ENCODE measurements at regions not wholly inside any gene's neighbourhood (a gene's known extent, or its start where the extent isn't known, plus 50 kb on each side); places are given as distances from the start of the nearest gene placed in this dataset.
A peak's percentile ranks its signal among the peaks of the same experiment; 100 is the strongest.

DNA sequence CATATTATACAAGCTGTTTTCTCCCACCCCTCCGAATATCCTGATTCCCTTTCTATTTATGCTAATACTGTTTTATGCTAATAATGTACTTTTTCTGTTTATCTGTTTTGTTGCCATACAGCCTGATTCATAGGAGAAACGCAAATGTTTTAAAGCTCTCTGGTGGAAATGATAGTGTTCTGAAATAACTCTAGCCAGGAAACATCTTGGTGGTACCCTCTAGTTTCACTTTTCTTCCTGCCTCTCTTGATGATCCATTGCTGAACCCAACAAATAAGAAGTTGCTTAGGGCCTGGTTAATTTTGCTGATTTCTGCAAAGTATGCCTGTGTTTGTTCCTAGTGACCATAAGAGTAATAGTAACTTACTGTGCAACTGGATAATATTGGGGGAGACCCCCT lies 148.4 kb upstream of the KCTD1 start:
- 63% methylated on average over 2 of the region's 2 CpGs for WGBS (ENCODE audit: low lambda C conversion rate, missing lambda C conversion rate)
- no peaks in the 10 kb centered on the region for H4K20me1 ChIP-seq (ENCODE audit: insufficient read depth, poor library complexity, severe bottlenecking)
- TF ChIP-seq, protein P1, sequence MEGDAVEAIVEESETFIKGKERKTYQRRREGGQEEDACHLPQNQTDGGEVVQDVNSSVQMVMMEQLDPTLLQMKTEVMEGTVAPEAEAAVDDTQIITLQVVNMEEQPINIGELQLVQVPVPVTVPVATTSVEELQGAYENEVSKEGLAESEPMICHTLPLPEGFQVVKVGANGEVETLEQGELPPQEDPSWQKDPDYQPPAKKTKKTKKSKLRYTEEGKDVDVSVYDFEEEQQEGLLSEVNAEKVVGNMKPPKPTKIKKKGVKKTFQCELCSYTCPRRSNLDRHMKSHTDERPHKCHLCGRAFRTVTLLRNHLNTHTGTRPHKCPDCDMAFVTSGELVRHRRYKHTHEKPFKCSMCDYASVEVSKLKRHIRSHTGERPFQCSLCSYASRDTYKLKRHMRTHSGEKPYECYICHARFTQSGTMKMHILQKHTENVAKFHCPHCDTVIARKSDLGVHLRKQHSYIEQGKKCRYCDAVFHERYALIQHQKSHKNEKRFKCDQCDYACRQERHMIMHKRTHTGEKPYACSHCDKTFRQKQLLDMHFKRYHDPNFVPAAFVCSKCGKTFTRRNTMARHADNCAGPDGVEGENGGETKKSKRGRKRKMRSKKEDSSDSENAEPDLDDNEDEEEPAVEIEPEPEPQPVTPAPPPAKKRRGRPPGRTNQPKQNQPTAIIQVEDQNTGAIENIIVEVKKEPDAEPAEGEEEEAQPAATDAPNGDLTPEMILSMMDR (IDR thresholded peaks at IDR 0.05; ENCODE audit: poor library complexity): no peak
- TF ChIP-seq EZH2 (IDR thresholded peaks at IDR 0.05; ENCODE audit: borderline replicate concordance): no peak
- no peak for TF ChIP-seq EZH2phosphoT487 (IDR thresholded peaks at IDR 0.05; ENCODE audit: low read depth, severe bottlenecking, unreplicated experiment)
- no peaks in the 10 kb centered on the region for H3K9me3 ChIP-seq (ENCODE audit: low read depth)
- peak overlapping the region; percentile 23 for H3K4me2 ChIP-seq
- no peak for DNase-seq (ENCODE audit: low spot score)
- H3K9me2 ChIP-seq (replicated peaks; ENCODE audit: insufficient read depth): no peaks in the 10 kb centered on the region
- H3K27me3 ChIP-seq: no peaks in the 10 kb centered on the region
- no peaks in the 10 kb centered on the region for H3K4me1 ChIP-seq (ENCODE audit: insufficient read depth)
- peak overlapping the region; percentile 5 for H3K27ac ChIP-seq
- H3K36me3 ChIP-seq (replicated peaks; ENCODE audit: insufficient read depth, low read depth): no peaks in the 10 kb centered on the region
- H2AFZ ChIP-seq: no peak overlapping the region
- no peaks in the 10 kb centered on the region for H3K79me2 ChIP-seq
- no peak overlapping the region for H3K4me3 ChIP-seq

DNA sequence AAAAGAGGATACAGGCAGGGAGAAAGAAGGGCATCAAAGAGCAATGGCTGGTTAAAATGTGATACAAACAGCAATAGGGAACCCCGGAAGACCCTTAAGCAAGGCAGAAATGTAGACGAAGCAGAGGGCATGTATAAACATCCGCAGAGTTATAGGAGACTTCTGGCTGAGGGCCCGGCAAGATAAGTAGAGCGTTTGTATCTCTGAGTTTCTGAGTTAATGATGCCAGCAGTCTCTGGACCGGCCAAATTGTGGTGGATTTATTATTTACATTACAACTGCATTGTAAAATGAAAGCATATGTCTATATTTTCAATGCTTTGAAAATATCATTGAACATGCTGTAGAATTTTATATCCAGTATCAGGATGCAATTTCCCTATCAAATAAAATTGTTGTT lies 148.0 kb upstream of the KCTD1 start:
- no peak for DNase-seq (ENCODE audit: low spot score)
- no peak overlapping the region for H3K4me3 ChIP-seq
- WGBS (ENCODE audit: low lambda C conversion rate, missing lambda C conversion rate): 43% methylated on average over 6 of the region's 6 CpGs

DNA sequence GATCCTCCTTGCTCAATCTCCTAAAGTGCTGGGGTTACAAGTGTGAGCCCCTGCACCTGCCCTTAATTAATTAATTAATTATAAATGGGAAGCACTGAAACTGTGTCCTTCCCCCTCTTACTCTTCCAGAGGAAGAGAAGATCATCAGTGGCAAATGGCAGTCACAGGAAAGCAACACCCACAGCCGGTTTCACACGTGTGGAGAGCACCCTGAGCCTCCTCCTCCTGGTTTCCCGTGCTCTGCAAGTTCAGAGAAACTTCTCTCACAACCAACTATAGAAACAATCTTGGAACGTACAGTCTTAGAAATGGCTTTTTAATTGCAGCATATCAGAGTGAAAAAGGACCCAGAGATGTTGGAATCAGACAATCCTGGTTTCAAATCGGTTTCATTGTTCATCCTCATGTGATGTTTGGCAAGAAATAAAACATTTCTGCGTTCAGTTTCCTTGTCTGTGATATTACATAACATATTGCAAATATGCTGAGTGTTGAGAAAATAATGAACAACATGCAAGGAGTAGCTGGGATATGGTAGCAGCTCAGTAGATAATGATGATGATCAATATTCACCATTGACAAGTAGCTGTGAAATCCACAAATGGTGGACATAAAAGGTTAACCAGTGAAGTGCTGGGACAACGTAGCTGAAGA lies 141.0 kb upstream of the KCTD1 start:
- Histone ChIP-seq H4K20me1 (ENCODE audit: insufficient read depth, poor library complexity, severe bottlenecking) (no peaks in the 10 kb centered on the region), H3K9me3 (ENCODE audit: low read depth) (no peaks in the 10 kb centered on the region), H3K4me3 (no peak overlapping the region), H3K79me2 (no peaks in the 10 kb centered on the region), H3K27ac (no peak overlapping the region), H2AFZ (no peak overlapping the region), H3K36me3 (replicated peaks; ENCODE audit: insufficient read depth, low read depth) (no peaks in the 10 kb centered on the region), H3K4me2 (no peak overlapping the region), H3K27me3 (no peaks in the 10 kb centered on the region), H3K4me1 (ENCODE audit: insufficient read depth) (peaks cover 18% of the 10 kb centered on the region), H3K9me2 (replicated peaks; ENCODE audit: insufficient read depth) (no peaks in the 10 kb centered on the region)
- DNase-seq (ENCODE audit: low spot score): no peak
- TF ChIP-seq EZH2 (IDR thresholded peaks at IDR 0.05; ENCODE audit: borderline replicate concordance) (no peak), EZH2phosphoT487 (IDR thresholded peaks at IDR 0.05; ENCODE audit: low read depth, severe bottlenecking, unreplicated experiment) (no peak)
- TF ChIP-seq, protein P1 (IDR thresholded peaks at IDR 0.05; ENCODE audit: poor library complexity): no peak
- WGBS (ENCODE audit: low lambda C conversion rate, missing lambda C conversion rate): 86% methylated on average over 7 of the region's 7 CpGs

More for the DNA sequence above, 148.0 kb upstream of the KCTD1 start:
- Histone ChIP-seq H3K4me1 (ENCODE audit: insufficient read depth) (no peaks in the 10 kb centered on the region), H3K9me2 (replicated peaks; ENCODE audit: insufficient read depth) (no peaks in the 10 kb centered on the region), H3K4me2 (peak overlapping the region; percentile 23), H3K9me3 (ENCODE audit: low read depth) (no peaks in the 10 kb centered on the region), H3K79me2 (no peaks in the 10 kb centered on the region), H3K27ac (peak overlapping the region; percentile 65), H4K20me1 (ENCODE audit: insufficient read depth, poor library complexity, severe bottlenecking) (no peaks in the 10 kb centered on the region), H3K36me3 (replicated peaks; ENCODE audit: insufficient read depth, low read depth) (no peaks in the 10 kb centered on the region), H3K27me3 (no peaks in the 10 kb centered on the region), H2AFZ (no peak overlapping the region)
- TF ChIP-seq, protein P1 (IDR thresholded peaks at IDR 0.05; ENCODE audit: poor library complexity): no peak
- TF ChIP-seq EZH2 (IDR thresholded peaks at IDR 0.05; ENCODE audit: borderline replicate concordance) (no peak), EZH2phosphoT487 (IDR thresholded peaks at IDR 0.05; ENCODE audit: low read depth, severe bottlenecking, unreplicated experiment) (no peak)
